ENCODE measurements at regions not wholly inside any gene's neighbourhood (a gene's known extent, or its start where the extent isn't known, plus 50 kb on each side); places are given as distances from the start of the nearest gene placed in this dataset.

GRCh38 chr2:121860758-121861227 is 105.3 kb downstream of the TSN start:
- no peak for ATAC-seq
- 47 to 72% (median 63%) methylated on average over 3 of the region's 3 CpGs for WGBS, 3 donors
- H3K9me3 ChIP-seq: no peaks in the 10 kb centered on the region
- DNase-seq: no peak
- no peaks in the 10 kb centered on the region for H3K36me3 ChIP-seq (ENCODE audit: insufficient read depth in 1 of 2, low read depth in 1 of 2)
- H3K4me3 ChIP-seq: no peak overlapping the region
- intact Hi-C loops (cut with DNase I): no loop called here
- H3K4me1 ChIP-seq: no peaks in the 10 kb centered on the region
- no peak overlapping the region for H3K27ac ChIP-seq
- peaks cover 0 to 3% (median 0%) of the 10 kb centered on the region in 3 donors for H3K27me3 ChIP-seq (ENCODE audit: insufficient read depth in 3 of 3, low read length in 2 of 3)
- no peak for TF ChIP-seq CTCF (IDR thresholded peaks at IDR 0.05)

- H3K27me3 ChIP-seq (ENCODE audit: insufficient read depth in 3 of 3, low read length in 2 of 3): peaks cover 0 to 3% (median 0%) of the 10 kb centered on the region in 3 donors
- 90 to 92% (median 91%) methylated on average over 4 of the region's 4 CpGs for WGBS, 3 donors
- intact Hi-C loops (cut with DNase I): no loop called here
Observed at GRCh38 chr2:121862286-121862685, 106.8 kb downstream of the TSN start.

GRCh38 chr2:121865914-121866313 is 110.5 kb downstream of the TSN start:
- whole genome bisulfite sequencing, 3 donors: 33 to 71% (median 50%) methylated on average over 1 to 2 of the region's 2 CpGs
- intact Hi-C loops (cut with DNase I): no loop called here
- H3K27me3 ChIP-seq (ENCODE audit: insufficient read depth in 3 of 3, low read length in 2 of 3): peaks cover 0 to 3% (median 1%) of the 10 kb centered on the region in 3 donors

More at GRCh38 chr2:121862286-121862685, 106.8 kb downstream of the TSN start:
- DNase-seq: no peak
- Histone ChIP-seq H3K9me3 (no peaks in the 10 kb centered on the region), H3K4me1 (no peaks in the 10 kb centered on the region), H3K36me3 (ENCODE audit: insufficient read depth in 1 of 2, low read depth in 1 of 2) (no peaks in the 10 kb centered on the region), H3K4me3 (no peak overlapping the region), H3K27ac (no peak overlapping the region)
- no peak for TF ChIP-seq CTCF (IDR thresholded peaks at IDR 0.05)
- ATAC-seq: no peak

GRCh38 chr2:121866789-121867188 is 111.3 kb downstream of the TSN start:
- Histone ChIP-seq H3K36me3 (ENCODE audit: insufficient read depth in 1 of 2, low read depth in 1 of 2) (no peaks in the 10 kb centered on the region), H3K27ac (no peak overlapping the region), H3K4me1 (no peaks in the 10 kb centered on the region), H3K4me3 (no peak overlapping the region), H3K9me3 (no peaks in the 10 kb centered on the region), H3K27me3 (ENCODE audit: insufficient read depth in 3 of 3, low read length in 2 of 3) (peaks cover 0 to 3% (median 1%) of the 10 kb centered on the region in 3 donors)
- WGBS, 3 donors: 83 to 85% (median 85%) methylated on average over 6 of the region's 6 CpGs
- DNase-seq: no peak
- ATAC-seq: no peak
- TF ChIP-seq CTCF (IDR thresholded peaks at IDR 0.05): no peak
- intact Hi-C loops (cut with DNase I): no loop called here

More at GRCh38 chr2:121865914-121866313, 110.5 kb downstream of the TSN start:
- no peak overlapping the region for H3K27ac ChIP-seq
- ATAC-seq: no peak
- H3K9me3 ChIP-seq: no peaks in the 10 kb centered on the region
- no peak overlapping the region for H3K4me3 ChIP-seq
- no peak for DNase-seq
- H3K36me3 ChIP-seq (ENCODE audit: insufficient read depth in 1 of 2, low read depth in 1 of 2): no peaks in the 10 kb centered on the region
- no peak for TF ChIP-seq CTCF (IDR thresholded peaks at IDR 0.05)
- no peaks in the 10 kb centered on the region for H3K4me1 ChIP-seq

- 45 to 62% (median 56%) methylated on average over 1 of the region's 1 CpG for WGBS, 3 donors
Observed at GRCh38 chr2:121868652-121869051, 113.2 kb downstream of the TSN start.

More at GRCh38 chr2:121868652-121869051, 113.2 kb downstream of the TSN start:
- ATAC-seq (no peak), DNase-seq (no peak)
- H3K4me1 ChIP-seq: no peaks in the 10 kb centered on the region
- intact Hi-C loops (cut with DNase I): no loop called here
- no peak for TF ChIP-seq CTCF (IDR thresholded peaks at IDR 0.05)
- H3K27me3 ChIP-seq (ENCODE audit: insufficient read depth in 3 of 3, low read length in 2 of 3): peaks cover 0 to 1% (median 0%) of the 10 kb centered on the region in 3 donors
- H3K4me3 ChIP-seq: no peak overlapping the region
- H3K9me3 ChIP-seq: no peaks in the 10 kb centered on the region
- no peaks in the 10 kb centered on the region for H3K36me3 ChIP-seq (ENCODE audit: insufficient read depth in 1 of 2, low read depth in 1 of 2)
- no peak overlapping the region for H3K27ac ChIP-seq
